ENCODE measurements at regions not wholly inside any gene's neighbourhood (a gene's known extent, or its start where the extent isn't known, plus 50 kb on each side); places are given as distances from the start of the nearest gene placed in this dataset.

DNA sequence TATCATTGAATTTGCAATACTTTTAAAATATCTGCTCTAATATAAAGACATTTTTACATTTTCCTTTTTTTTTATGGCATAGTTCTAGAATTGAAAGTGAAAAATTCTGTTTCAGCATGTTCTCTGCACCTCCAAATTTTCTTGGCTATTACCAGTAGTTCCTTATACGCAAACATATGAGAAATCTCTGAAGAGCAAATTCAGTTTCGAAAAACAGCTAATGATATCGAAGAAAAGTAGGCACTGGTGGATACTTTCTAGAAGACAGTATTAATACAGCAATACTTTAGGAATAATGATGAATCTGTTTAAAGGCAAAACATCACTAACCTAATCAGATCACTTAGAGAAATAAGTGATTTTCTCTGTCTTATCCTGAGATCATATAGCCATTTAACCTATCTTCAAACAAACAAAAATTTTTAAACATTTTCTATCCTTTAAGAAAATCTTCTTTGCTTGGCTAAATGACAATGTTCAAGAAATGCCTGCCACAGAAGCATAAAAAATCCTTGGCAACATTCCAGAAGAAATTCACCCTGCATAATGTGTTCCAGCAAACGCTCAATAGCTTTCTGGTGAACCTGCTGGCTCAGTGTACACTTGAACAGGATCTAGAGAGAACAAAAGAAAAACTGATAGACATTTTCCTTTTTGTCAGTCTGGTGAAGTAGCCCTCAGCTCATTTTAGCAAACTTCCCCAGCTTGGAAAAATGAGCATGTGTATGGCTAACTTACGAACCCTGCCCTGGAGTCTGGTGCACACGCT is 51.2 kb upstream of the KLF3 start:
- H3K36me3 ChIP-seq (ENCODE audit: control insufficient read depth in 1 of 2, insufficient read depth in 2 of 2, low read length in 2 of 2): no peaks in the 10 kb centered on the region
- no peak for DNase-seq (ENCODE audit: low read depth, low spot score)
- no peak overlapping the region for H3K4me3 ChIP-seq (replicated peaks in 1 of 2; ENCODE audit: low read depth in 1 of 2, low read length in 2 of 2)
- ChIA-PET CTCF (no interaction called here), RAD21 (ENCODE audit: low non-redundant PET in 1 of 2, low total read pairs in 2 of 2, uncharacterized antibody in 2 of 2, unreplicated experiment in 2 of 2) (no interaction called here), POLR2A (no interaction called here)
- TF ChIP-seq YY1 (IDR thresholded peaks at IDR 0.05; ENCODE audit: extremely low read depth, insufficient replicate concordance, low read depth, low read length) (no peak), ZNF274 (IDR thresholded peaks at IDR 0.05; ENCODE audit: low read depth, low read length) (no peak), ZBTB33 (IDR thresholded peaks at IDR 0.05; ENCODE audit: extremely low read depth, insufficient replicate concordance, low read length) (no peak), EZH2phosphoT487 (IDR thresholded peaks at IDR 0.05; ENCODE audit: borderline replicate concordance) (no peak), ELF1 (IDR thresholded peaks at IDR 0.05; ENCODE audit: borderline replicate concordance, low read depth) (no peak), SP1 (IDR thresholded peaks at IDR 0.05; ENCODE audit: low read depth) (no peak), POLR2A (IDR thresholded peaks at IDR 0.05; ENCODE audit: borderline replicate concordance, extremely low read depth, insufficient read depth, insufficient read length) (no peak), JUND (IDR thresholded peaks at IDR 0.05) (no peak), ZFX (IDR thresholded peaks at IDR 0.05) (no peak), CEBPB (IDR thresholded peaks at IDR 0.05; ENCODE audit: low read depth) (no peak), POLR2AphosphoS5 (IDR thresholded peaks at IDR 0.05; ENCODE audit: low read depth, low read length) (no peak), REST (IDR thresholded peaks at IDR 0.05; ENCODE audit: low read depth) (no peak), TCF7L2 (IDR thresholded peaks at IDR 0.05; ENCODE audit: borderline replicate concordance, extremely low read depth, insufficient read depth, insufficient read length) (no peak)
- TF ChIP-seq, protein P1, sequence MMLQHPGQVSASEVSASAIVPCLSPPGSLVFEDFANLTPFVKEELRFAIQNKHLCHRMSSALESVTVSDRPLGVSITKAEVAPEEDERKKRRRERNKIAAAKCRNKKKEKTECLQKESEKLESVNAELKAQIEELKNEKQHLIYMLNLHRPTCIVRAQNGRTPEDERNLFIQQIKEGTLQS (IDR thresholded peaks at IDR 0.05): no peak
- no peak overlapping the region for H2AFZ ChIP-seq (ENCODE audit: low read depth, low read length, poor library complexity, severe bottlenecking)
- peaks cover 3 to 5% of the 10 kb centered on the region in 2 experiments; a peak in 2 of 4 replicates for H3K4me1 ChIP-seq (ENCODE audit: control insufficient read depth in 1 of 2, insufficient read depth in 2 of 2, low read length in 2 of 2)
- no peaks in the 10 kb centered on the region for H3K9me3 ChIP-seq (ENCODE audit: control insufficient read depth in 1 of 2, insufficient read depth in 1 of 2, low read depth in 1 of 2, low read length in 2 of 2)
- H3K27me3 ChIP-seq (ENCODE audit: insufficient read depth, low read length): no peaks in the 10 kb centered on the region
- H3K4me2 ChIP-seq (ENCODE audit: low read length): no peak overlapping the region
- H4K20me1 ChIP-seq (ENCODE audit: insufficient read depth): no peaks in the 10 kb centered on the region
- no TSS peak for BruUV-seq (replicated peaks)
- intact Hi-C loops (cut with micrococcal nuclease): no loop called here
- no peaks in the 10 kb centered on the region for H3K79me2 ChIP-seq (ENCODE audit: insufficient read depth, low read length)
- no peak for ATAC-seq
- H3K9me2 ChIP-seq (ENCODE audit: insufficient read depth): no peaks in the 10 kb centered on the region
- no peak overlapping the region for H3K9ac ChIP-seq (ENCODE audit: low read length)
- H3K27ac ChIP-seq (ENCODE audit: low read depth, low read length): no peak overlapping the region
